ENCODE measurements at regions not wholly inside any gene's neighbourhood (a gene's known extent, or its start where the extent isn't known, plus 50 kb on each side); places are given as distances from the start of the nearest gene placed in this dataset.

DNA sequence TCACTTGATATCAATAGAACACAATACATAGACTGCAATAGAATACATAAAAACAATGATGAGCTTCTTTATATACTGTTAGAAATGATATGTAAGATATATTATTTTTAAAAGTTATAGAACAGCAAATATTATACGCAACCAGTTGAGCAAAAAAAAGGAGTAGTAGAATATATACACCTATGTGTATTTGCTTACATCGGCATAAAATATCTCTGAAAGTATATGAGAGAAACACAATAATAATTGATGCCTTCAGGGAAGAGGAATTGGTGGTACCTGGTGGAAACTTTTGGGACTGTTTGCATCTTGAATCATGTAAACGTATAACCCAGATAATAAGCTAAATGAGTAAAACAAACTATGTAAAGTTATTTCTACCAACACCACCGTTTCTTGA, 418.4 kb upstream of the DCN start:
- TF ChIP-seq, protein P1, sequence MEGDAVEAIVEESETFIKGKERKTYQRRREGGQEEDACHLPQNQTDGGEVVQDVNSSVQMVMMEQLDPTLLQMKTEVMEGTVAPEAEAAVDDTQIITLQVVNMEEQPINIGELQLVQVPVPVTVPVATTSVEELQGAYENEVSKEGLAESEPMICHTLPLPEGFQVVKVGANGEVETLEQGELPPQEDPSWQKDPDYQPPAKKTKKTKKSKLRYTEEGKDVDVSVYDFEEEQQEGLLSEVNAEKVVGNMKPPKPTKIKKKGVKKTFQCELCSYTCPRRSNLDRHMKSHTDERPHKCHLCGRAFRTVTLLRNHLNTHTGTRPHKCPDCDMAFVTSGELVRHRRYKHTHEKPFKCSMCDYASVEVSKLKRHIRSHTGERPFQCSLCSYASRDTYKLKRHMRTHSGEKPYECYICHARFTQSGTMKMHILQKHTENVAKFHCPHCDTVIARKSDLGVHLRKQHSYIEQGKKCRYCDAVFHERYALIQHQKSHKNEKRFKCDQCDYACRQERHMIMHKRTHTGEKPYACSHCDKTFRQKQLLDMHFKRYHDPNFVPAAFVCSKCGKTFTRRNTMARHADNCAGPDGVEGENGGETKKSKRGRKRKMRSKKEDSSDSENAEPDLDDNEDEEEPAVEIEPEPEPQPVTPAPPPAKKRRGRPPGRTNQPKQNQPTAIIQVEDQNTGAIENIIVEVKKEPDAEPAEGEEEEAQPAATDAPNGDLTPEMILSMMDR (IDR thresholded peaks at IDR 0.05; ENCODE audit: insufficient read depth, low read depth, low read length): no peak
- TF ChIP-seq EZH2 (IDR thresholded peaks at IDR 0.05; ENCODE audit: insufficient read depth, low read length): no peak
